Skin epidermis (tissue), 12 donors: ENCODE measurements at regions not wholly inside any gene's neighbourhood (a gene's known extent, or its start where the extent isn't known, plus 50 kb on each side); places are given as distances from the start of the nearest gene placed in this dataset.
"Not testable (repeated sequence)": the region's sequence is repeated elsewhere in the genome, so short reads cannot be mapped to it uniquely, and the experiment has no call there.

Source experiments
- H3K27ac ChIP-seq, 21 experiments: fragments of 200-600 bp; sonication (generic) in 11 of 21; one replicate each; pipeline ENCODE4 v1.5.0; 2020; ENCODE audit warnings: mild to moderate bottlenecking in 3 of 21, inconsistent platforms in 2 of 21, moderate library complexity in 2 of 21
- H3K4me3 ChIP-seq, 7 experiments: fragments of 200-600 bp; sonication (generic) in 2 of 7; one replicate each; pipeline ENCODE4 v1.5.0; 2020; ENCODE audit warnings: inconsistent platforms in 2 of 7, mild to moderate bottlenecking in 2 of 7, moderate library complexity in 1 of 7

DNA sequence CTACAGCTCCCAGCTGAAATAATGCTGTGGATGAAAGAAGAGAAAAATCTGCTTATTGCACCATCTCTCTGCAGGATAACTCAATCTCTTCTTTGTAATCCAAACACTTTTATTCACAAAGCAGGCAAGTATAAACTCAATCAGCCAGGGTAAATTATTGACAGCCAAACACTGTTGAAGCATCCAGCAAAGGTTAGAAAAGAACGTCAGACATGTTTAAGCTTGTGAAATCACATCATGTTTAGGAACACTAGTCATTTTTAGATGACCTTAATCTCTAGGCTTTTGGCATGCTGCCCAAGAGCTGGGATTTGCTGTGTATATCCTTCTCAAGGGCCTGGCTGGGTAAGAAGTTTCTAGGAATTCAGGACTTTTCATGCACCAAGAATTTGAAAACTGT, 1148.1 kb upstream of the FANCL start:
- Histone ChIP-seq H3K4me3 (no peak overlapping the region), H3K27ac (no peak overlapping the region)

DNA sequence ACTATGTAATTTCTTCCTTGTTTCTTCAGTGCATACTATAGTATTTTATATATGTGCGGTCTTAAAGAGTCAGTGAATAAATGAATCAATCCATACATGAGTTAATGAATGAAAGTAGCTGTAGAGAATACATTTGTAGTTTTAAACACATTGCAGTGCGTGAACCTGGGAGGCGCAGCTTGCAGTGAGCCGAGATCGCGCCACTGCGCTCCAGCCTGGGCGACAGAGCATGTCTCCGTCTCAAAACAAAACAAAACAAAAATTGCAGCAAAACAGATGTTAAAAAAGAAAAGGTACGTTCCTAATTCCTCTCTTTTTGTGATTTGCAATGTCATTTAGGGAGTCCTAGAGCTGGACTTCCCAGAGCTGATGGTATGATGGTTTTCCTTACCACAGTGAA, 1144.8 kb upstream of the FANCL start:
- H3K4me3 ChIP-seq = no peak overlapping the region
- H3K27ac ChIP-seq = no peak overlapping the region

DNA sequence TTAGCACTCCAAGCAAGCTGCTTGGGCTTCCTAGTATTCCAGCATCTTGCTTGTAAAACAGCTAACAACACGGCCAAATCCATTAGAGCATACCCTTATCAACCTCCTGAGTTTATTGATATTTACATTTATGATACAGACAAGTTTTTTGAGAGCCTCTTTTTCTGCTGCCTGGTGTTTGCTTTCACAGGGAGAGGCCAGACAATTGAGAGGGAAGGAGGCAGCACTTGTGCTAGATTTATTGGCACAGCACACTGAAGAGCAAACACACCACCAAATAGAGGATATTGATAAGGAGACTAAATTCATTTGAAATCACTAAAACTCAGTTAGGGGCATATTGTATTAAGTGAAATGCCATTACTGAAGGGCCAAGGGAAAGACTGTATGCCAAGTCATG, 1142.3 kb upstream of the FANCL start:
- Histone ChIP-seq H3K27ac (no peak overlapping the region), H3K4me3 (no peak overlapping the region)

DNA sequence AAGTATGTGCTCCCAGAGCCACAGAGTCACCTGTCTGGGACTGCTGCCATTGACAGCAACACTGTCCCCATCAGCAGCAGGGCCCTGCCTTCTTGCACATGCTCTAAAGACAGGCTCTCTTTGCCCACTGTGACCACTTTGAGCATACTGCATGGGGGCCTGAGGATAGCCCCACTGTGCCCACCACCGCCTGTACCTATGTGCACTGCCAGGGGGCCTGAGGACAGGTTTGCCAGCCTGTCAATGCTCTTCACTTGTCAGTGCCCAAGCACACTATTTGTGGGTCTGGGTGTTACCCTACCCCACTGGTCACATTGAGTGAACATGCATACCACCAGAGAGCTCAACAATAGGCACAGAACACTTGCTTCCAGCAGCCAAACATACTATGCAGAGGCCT, 1137.0 kb upstream of the FANCL start:
- no peak overlapping the region for H3K4me3 ChIP-seq
- H3K27ac ChIP-seq = no peak overlapping the region

DNA sequence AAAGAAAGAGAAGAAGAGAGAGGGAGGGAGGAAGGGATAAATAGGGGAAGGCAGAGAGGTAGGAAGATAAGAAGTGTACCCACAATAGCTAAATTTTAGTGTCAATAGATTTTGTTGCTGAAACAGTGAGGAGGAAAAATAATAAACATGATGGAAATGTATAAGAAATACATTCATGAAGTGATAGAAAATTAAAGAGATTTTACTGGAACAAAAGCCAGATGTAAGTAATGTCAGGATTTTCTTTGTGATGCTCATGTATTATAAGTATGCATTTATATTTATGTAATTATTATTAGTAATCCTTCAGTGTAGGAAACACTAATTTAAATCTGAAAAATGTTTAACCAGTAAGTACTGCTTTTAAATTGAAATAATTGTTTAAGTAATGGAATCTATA, 1125.2 kb upstream of the FANCL start:
- Histone ChIP-seq H3K4me3 (no peak overlapping the region), H3K27ac (no peak overlapping the region)

DNA sequence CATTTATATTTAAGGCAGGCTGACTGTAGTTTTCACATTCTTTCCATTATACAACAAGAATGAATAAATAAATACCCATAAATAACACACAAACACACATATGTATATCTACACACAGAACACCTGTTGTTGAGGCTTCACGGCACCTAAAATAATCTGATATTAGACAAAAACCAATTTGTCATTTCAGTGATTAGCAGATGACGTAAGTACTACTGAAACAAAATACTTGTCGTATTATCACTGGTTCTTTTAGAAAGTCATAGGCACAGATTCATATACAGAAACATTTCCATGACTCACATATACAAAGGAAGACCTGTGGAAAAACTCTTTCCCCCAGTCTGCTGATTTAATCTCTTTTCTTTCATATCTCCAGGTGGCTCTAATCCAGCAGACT, 1113.4 kb upstream of the FANCL start:
- H3K27ac ChIP-seq = peak overlapping the region in 1 of 21 experiments; percentile 19
- H3K4me3 ChIP-seq = no peak overlapping the region

DNA sequence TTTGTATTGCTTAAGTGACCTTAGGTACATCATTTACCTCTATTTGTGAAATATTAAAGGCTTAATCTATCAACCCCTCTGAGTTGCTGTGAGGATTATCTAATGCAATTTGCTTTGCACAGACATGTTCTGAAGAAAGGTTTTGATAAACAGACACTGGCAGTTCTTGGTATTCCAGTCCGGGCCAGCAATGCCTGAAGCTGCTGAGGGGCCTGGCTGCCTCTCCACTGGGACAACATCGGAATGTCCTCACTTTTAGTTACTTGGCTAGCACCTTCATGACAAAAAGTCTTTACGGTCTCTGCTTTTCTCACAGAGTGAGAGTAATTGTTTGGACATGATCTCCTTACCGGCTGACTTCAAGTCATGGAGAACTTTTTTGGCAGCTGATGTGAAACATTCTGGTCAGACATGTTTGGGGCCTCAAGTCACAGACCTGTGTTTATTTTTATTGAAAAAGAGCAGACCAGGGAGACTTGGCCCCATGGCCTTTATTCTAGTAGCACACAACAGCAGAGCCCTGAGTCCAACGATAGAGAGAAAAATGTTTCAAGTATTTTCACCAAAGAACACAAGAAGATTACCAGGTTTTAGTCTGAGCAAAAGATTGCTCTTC, 1112.3 kb upstream of the FANCL start:
- H3K4me3 ChIP-seq = no peak overlapping the region

DNA sequence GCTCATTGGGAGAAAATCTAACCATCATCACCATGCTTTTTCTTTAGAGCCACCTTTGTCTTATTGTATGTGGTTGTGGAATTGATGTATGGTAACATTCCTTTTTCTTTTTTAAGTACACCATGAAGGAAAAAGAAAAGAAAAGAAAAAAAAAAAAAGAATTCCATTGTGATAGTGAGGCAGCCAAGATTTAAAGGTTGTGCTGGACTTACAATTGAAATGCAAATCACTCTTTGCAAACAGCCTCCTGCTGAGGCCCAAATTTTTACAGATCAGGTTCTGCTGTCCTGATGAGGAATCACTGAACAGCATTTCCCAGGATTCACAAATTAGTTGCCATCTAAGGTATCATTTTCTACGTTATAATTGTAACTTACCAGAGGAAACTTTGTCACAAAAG, 1101.0 kb upstream of the FANCL start:
- no peak overlapping the region for H3K4me3 ChIP-seq
- no peak overlapping the region for H3K27ac ChIP-seq

More for the DNA sequence above, 1112.3 kb upstream of the FANCL start:
- peak overlapping the region in 4 of 21 experiments; percentile 19 to 66 (median 47) for H3K27ac ChIP-seq

DNA sequence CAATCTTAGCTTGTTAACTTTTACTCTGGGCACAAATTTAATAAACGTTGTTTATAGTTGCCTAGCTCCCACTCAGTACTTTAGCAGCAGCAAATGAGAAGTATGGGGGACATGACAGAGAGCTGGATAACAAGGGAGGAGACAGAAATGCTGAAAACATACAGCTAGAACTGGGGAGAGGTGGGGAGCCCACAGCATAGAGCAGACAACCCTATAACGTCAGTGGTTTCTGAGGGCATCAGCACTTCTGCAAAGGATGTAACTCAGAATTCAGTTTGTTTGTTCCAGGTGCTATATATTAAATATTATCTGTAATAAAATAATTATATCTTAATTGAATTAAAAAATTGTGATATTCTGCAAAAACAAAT, 1098.7 kb upstream of the FANCL start:
- no peak overlapping the region for H3K4me3 ChIP-seq

DNA sequence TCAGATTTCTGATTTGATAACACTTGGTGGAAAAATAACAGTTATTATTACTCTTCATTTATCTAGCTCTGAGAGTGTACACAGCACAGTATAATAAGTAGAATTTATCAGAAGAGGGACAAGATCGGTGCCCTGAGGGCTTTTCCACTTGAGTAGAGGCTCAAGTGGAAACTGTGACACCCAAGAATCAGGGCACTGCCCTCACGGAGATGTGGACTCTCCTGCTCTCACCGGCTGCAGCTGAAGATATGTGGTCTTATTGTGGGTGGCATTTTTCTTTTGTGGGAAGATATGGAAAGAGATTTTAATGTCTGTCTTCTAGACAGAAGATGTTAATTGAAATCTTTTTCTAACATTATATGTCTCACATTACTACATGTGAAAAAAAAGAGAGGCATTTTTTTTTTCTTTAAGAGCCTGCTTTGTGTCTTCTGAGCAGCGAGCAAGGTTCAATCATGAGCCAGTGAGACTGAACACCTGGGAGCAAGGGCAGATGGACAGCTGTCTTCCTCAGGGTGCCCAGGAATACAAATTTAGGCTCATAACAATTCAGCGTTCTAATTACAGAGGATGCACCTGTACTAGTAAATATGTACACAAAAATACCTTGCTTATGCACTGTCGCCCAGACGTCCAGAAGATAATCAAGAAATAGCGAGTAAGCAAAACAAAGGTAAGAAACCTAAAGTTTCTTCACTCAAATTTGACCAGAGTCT, 1098.2 kb upstream of the FANCL start:
- Histone ChIP-seq H3K27ac (no peak overlapping the region), H3K4me3 (no peak overlapping the region)

More for the DNA sequence above, 1098.7 kb upstream of the FANCL start:
- H3K27ac ChIP-seq = no peak overlapping the region

DNA sequence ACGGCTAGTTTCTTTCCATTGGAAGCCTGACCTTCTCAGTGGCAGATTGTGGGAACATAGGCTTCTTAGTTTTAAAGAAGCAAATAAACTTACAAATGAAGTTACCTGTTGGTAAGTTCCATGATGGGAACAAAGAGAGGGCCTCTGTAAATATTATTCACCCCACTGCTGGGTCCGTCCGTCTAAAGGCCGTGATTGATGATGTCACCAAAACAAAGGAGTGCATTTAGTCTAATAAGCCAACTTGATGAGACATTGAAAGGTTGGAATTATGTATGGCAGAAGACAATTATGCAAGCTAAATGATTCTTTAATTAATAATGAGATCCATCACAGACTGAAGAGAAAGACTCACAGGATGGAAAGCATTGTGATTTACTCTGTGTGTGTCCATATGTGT, 1091.9 kb upstream of the FANCL start:
- Histone ChIP-seq H3K27ac (no peak overlapping the region), H3K4me3 (no peak overlapping the region)

DNA sequence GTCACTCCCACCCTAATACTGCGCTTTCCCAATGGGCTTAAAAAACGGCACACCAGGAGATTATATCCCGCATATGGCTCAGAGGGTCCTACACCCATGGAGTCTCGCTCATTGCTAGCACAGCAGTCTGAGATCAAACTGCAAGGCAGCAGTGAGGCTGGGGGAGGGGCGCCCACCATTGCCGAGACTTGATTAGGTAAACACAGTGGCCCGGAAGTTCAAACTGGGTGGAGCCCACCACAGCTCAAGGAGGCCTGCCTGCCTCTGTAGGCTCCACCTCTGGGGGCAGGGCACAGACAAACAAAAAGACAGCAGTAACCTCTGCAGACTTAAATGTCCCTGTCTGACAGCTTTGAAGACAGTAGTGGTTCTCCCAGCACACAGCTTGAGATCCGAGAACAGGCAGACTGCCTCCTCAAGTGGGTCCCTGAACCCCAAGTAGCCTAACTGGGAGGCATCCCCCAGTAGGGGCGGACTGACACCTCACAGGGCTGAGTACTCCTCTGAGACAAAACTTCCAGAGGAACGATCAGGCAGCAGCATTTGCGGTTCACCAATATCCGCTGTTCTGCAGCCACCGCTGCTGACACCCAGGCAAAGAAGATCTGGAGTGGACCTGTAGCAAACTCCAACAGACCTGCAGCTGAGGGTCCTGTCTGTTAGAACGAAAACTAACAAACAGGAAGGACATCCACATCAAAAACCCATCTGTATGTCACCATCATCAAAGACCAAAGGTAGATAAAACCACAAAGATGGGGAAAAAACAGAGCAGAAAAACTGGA, 1085.6 kb upstream of the FANCL start:
- not testable (repeated sequence) for H3K27ac ChIP-seq, H3K4me3 ChIP-seq

DNA sequence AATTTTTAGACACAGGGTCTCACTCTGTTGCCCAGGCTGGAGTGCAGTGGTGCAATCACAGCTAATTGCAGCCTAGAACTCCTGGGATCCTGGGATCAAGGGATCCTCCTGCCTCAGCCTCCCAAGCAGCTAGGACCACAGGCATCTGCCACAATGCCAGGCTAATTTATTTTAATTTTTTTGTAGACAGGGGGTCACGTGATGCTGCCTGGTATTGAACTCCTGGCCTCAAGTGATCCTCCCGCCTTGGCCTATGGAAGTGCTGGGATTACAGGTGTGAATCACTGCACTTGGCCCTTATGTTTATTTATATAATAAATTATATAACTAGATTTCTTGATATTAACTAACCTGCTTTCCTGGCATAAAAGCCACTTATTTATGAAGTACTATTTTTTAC, 1081.7 kb upstream of the FANCL start:
- no peak overlapping the region for H3K4me3 ChIP-seq
- H3K27ac ChIP-seq = no peak overlapping the region

DNA sequence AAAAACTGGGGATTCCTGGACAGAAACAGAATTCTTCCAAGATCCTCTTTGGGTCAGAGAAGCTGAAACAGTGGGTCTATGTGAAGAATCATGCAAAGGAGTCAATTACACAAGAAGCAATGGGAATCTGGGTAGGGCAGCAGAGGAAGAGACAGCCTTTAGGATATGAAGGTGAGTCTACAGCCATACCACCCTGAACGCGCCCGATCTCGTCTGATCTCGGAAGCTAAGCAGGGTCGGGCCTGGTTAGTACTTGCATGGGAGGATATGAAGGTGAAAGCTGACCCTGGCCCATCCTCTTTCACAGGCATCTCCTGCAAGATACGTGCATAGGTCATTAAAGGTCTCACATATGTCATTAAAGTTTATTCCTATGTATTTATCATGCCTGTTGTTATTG, 1080.9 kb upstream of the FANCL start:
- no peak overlapping the region for H3K27ac ChIP-seq
- H3K4me3 ChIP-seq = no peak overlapping the region

DNA sequence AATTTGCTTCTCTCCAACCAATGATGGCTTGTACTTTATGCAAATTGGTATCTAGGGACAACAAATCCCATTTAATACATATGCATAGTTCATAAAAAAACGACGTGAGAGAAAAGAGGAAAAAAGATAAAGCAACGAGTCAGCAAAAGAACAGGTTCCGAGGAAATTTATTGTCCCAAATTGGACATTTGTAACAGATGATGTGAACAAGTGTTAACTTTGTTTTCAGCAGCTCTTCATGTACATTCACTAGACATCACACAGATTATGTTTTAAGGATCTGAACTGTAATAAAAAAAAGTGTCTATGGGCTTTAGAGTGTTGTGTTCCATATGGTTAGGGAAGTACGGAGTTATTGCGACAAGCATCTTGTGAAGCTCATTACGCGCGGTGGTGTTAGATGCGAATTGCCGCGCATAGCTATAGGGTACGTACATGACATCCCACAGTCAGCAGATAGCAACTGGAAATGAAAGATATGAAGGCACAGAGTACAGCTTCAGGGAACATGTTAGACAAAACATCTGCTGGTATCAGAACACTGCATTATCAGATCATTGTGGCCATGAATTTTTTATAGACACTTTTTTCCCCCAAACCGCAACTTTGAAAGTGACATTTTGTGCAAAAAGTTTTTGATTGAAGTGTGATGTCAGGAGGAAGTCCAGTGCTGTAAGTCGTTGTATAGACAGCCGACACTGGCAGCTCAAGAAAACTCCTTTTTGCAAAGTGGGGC, 1073.1 kb upstream of the FANCL start:
- Histone ChIP-seq H3K27ac (no peak overlapping the region), H3K4me3 (no peak overlapping the region)

DNA sequence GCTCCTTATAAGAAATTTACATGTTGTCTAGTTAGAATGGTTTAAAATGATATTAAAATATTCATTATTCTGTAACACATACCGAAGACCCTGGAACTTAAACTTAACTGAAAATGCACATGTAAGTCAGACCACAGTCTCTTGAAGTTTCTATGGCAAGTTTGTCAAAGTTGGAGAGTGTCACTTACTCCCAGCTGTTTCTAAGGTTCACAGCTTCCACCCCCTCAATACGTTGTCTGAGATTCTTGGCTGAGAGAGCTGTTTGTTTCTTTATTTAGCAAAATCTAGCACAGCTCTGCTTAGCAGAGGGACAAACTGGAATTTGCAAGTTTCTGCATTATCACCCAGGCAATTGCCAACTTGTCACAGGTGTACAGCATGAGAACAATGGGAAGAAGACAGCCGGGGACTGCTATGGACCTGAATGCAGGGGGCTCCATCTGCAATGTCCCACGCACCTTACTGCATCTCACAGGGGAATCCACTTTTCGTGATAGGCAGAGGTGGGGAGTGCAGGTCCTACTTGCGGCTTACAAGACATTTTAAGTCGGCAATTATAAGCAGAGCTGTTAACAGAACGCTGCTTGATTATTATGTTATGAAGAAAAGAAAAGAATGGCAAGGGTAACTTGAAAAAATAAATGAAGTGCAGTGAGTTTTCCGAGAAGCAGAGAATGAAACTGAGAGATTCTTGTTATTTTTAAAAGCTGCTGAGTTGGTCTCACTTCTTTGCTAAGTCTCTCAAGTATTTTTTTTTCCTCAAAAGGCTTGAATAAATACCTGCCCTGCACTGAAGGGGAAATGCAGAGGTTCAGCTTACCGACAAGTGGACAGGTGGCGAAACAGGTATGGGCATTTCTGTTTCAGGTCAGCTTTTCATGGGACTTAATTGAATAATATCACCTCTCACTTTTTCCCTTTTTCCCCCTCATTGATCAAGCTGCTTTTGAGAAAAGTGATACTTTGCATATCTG, 1072.1 kb upstream of the FANCL start:
- Histone ChIP-seq H3K27ac (no peak overlapping the region), H3K4me3 (no peak overlapping the region)

DNA sequence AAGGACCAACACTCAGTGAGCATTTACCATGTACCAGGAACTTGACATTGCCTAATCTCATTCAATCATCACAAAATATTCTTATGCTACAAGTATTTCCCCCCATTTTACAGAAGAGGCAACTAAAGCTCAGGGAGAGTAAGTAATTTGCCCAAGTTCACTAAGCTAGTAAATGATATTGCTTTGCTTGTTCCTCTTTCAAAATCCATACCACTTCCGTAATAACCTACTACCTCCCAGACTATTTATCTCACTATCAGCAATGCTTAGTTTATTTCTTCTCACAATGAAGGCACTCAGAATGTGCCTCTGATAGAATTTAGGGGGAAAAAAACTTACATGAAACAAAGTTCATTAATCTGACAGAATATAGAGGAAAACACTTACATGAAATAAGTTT, 1070.9 kb upstream of the FANCL start:
- H3K27ac ChIP-seq = no peak overlapping the region

DNA sequence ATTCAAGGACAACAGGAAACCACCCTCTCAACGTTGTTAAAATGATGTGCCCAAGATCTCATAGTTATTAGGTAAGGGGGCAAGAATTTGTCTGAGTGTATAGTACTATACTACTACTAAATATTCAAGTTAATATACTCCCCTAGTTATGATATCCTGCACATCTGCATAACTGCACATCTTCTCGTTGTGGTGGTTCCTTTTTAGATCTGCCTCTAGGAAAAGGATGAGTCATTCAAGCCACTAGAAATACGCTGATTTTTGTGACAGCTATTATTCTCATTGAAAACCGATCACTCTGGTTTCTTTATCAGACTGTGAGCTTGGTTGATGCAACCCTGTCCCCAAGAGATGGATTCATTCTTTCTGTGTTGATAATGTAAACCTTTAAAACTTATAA, 1067.0 kb upstream of the FANCL start:
- no peak overlapping the region for H3K4me3 ChIP-seq
- no peak overlapping the region for H3K27ac ChIP-seq

More for the DNA sequence above, 1070.9 kb upstream of the FANCL start:
- no peak overlapping the region for H3K4me3 ChIP-seq

DNA sequence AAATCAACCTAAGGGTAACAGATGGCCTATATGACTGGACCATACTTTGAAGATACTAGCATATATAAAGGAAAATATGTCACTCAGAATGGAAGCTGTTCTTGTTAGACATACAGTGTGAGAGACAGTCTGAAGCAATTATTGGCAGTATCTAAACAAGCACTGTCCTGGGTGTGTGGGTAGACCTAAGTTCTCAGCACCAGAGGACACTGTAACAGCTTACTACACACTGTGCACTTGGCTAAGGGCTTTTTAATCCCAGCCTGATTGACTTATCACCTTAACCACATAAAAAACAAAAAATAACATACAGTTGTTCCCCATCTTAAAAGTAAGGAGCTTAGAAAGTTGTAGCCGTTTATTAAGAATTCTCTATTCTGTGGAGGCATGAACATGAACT, 1066.1 kb upstream of the FANCL start:
- no peak overlapping the region for H3K27ac ChIP-seq
- no peak overlapping the region for H3K4me3 ChIP-seq
